ENCODE measurements at regions not wholly inside any gene's neighbourhood (a gene's known extent, or its start where the extent isn't known, plus 50 kb on each side); places are given as distances from the start of the nearest gene placed in this dataset.

GRCh38 chr18:8504424-8504823 lies 104.8 kb upstream of the RAB12 start:
- Histone ChIP-seq H3K36me3 (no peaks in the 10 kb centered on the region), H3K4me3 (no peak overlapping the region), H3K9me3 (no peaks in the 10 kb centered on the region), H3K27ac (no peak overlapping the region), H3K27me3 (no peaks in the 10 kb centered on the region), H3K4me1 (no peaks in the 10 kb centered on the region)
- FAIRE-seq, result no peak
- 79 to 83% methylated on average over 3 of the region's 3 CpGs for WGBS, 2 donors
- no peak for ATAC-seq
- intact Hi-C loops (cut with DNase I), result no loop called here
- DNase-seq, result no peak
- no peak for TF ChIP-seq CTCF (IDR thresholded peaks at IDR 0.05)

DNA sequence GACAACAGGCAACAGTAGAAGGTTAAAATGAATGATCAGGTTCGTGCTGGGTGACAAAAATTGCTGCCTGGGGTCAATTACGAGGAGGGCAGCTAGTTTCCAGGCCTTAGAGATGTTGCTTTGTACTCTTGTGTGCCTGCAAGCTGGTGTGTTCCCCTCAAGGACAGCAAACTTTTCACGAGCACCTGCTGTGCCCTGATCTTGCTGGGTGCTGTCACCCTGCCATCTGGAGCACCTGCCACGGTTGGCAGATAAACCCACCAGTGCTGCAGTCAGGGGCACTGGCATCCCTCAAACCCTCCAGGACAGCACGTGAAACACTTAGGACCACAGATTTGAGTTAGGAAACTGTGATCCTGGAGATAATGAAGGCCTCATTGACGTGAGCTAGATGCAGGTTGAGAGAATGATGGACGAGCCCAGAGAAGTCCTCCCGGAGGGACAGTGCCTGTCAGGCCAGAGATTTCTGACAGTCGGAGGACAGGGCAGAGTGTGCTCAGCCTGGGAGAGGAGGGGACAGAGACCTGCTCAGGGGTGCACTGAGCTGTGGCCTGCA lies 104.3 kb upstream of the RAB12 start:
- Histone ChIP-seq H3K36me3 (no peaks in the 10 kb centered on the region), H3K4me3 (no peak overlapping the region), H3K4me1 (no peaks in the 10 kb centered on the region), H3K27me3 (no peaks in the 10 kb centered on the region), H3K9me3 (no peaks in the 10 kb centered on the region), H3K27ac (no peak overlapping the region)
- 61 to 69% methylated on average over 9 of the region's 9 CpGs for WGBS, 2 donors
- no peak for ATAC-seq
- intact Hi-C loops (cut with DNase I), result no loop called here
- TF ChIP-seq CTCF (IDR thresholded peaks at IDR 0.05), result no peak
- no peak for DNase-seq
- no peak for FAIRE-seq

DNA sequence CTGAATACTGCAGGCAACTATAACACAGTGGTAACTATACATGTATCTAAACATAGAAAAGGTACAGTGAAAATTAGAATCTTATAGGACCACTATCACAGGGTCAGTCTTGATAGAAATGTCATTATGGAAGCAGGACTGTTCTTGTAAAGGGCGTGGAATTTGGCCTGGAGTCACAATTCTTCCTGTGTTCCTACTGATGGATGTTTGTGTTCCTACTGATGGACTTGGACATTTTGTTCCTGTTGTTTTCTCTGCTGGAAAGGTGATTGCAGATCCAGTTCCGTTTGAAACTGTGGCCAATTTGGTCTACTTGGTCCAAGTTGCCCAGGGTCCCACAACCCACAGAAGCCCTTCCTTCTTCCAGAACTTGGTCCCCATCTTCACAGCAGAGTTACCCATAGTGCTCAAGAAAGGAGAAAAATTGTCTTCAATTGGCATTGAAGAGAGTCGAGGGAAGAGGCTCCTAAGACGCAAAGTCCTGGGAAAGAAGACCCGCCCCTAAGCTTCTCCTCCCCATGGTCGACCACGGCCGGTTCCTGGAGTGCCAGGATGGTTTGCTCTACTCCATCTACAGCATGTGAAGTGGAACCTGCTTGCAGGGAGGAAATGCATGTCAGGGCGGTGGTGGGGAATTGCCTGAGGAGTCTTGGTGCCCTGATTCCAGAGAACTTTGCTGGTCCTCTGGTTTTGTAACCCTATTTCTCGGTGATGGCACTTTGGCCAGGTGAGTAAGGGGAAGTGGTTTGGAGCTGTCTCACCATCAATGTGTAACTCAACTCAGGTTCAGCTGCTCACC lies 102.8 kb upstream of the RAB12 start:
- H3K4me3 ChIP-seq, result no peak overlapping the region
- no peaks in the 10 kb centered on the region for H3K27me3 ChIP-seq
- intact Hi-C loops (cut with DNase I), result no loop called here
- FAIRE-seq, result no peak
- no peak for ATAC-seq
- H3K9me3 ChIP-seq, result no peaks in the 10 kb centered on the region
- H3K27ac ChIP-seq, result no peak overlapping the region
- 77 to 85% methylated on average over 10 of the region's 10 CpGs for WGBS, 2 donors
- no peak for TF ChIP-seq CTCF (IDR thresholded peaks at IDR 0.05)
- H3K36me3 ChIP-seq, result no peaks in the 10 kb centered on the region
- DNase-seq, result no peak
- H3K4me1 ChIP-seq, result no peaks in the 10 kb centered on the region

GRCh38 chr18:8507361-8507760 lies 101.9 kb upstream of the RAB12 start:
- Histone ChIP-seq H3K27me3 (no peaks in the 10 kb centered on the region), H3K36me3 (no peaks in the 10 kb centered on the region), H3K27ac (no peak overlapping the region), H3K4me3 (no peak overlapping the region), H3K9me3 (no peaks in the 10 kb centered on the region), H3K4me1 (no peaks in the 10 kb centered on the region)
- ATAC-seq (no peak), FAIRE-seq (no peak), DNase-seq (no peak)
- no peak for TF ChIP-seq CTCF (IDR thresholded peaks at IDR 0.05)
- intact Hi-C loops (cut with DNase I), result no loop called here
- WGBS, 2 donors, result 12 to 22% methylated on average over 5 of the region's 5 CpGs

Measured in pancreas (tissue), 10 donors.